Bronchial epithelial cell (primary cell): ENCODE measurements at regions not wholly inside any gene's neighbourhood (a gene's known extent, or its start where the extent isn't known, plus 50 kb on each side); places are given as distances from the start of the nearest gene placed in this dataset.
A peak's percentile ranks its signal among the peaks of the same experiment; 100 is the strongest.

ENCODE experiments used
- DNase-seq: peaks from one replicate; pipeline ENCODE4 v3.0.0-alpha.2; 2010; ENCODE audit warnings: low read depth
- FAIRE-seq: peaks from 2 replicates; lab custom pipeline; 2011; peaks lifted over from hg19 to GRCh38; lab: Jason Lieb, UNC
- H3K27me3 ChIP-seq: 2 replicates; pipeline ENCODE4 v1.5.1; 2011; ENCODE audit warnings: low read length; ENCODE audit not compliant: control insufficient read depth, insufficient read depth
- H3K36me3 ChIP-seq: 2 replicates; pipeline ENCODE4 v1.5.1; 2011; ENCODE audit warnings: low read length; ENCODE audit not compliant: control insufficient read depth, insufficient read depth
- H3K4me3 ChIP-seq: 2 replicates; pipeline ENCODE4 v1.5.1; 2011; ENCODE audit warnings: mild to moderate bottlenecking, low read depth, low read length, control low read depth
- CTCF ChIP-seq: IDR thresholded peaks from 2 replicates; pipeline ENCODE4 v1.5.1; 2011; ENCODE audit warnings: mild to moderate bottlenecking, moderate library complexity, low read length, control low read depth, inconsistent platforms; ENCODE audit not compliant: insufficient read depth, severe bottlenecking

GRCh38 chr2:239630618-239631286 is 229.9 kb upstream of the HDAC4 start:
- peak; percentile 84 for FAIRE-seq
- Histone ChIP-seq H3K27me3 (no peaks in the 10 kb centered on the region), H3K4me3 (no peak overlapping the region), H3K36me3 (no peaks in the 10 kb centered on the region)
- DNase-seq = no peak
- no peak for TF ChIP-seq CTCF

GRCh38 chr2:239629926-239630617 is 229.3 kb upstream of the HDAC4 start:
- no peaks in the 10 kb centered on the region for H3K36me3 ChIP-seq
- DNase-seq = no peak
- H3K27me3 ChIP-seq = no peaks in the 10 kb centered on the region
- no peak for FAIRE-seq
- no peak overlapping the region for H3K4me3 ChIP-seq
- no peak for TF ChIP-seq CTCF

- no peak overlapping the region for H3K4me3 ChIP-seq
- DNase-seq = no peak
- TF ChIP-seq CTCF = no peak
- H3K27me3 ChIP-seq = no peaks in the 10 kb centered on the region
- H3K36me3 ChIP-seq = no peaks in the 10 kb centered on the region
- FAIRE-seq = no peak
These were observed 226.3 kb upstream of the HDAC4 start for GRCh38 chr2:239626961-239627592.

GRCh38 chr2:239625971-239626734 is 225.3 kb upstream of the HDAC4 start:
- peak; percentile 90 for FAIRE-seq
- DNase-seq = no peak
- Histone ChIP-seq H3K27me3 (no peaks in the 10 kb centered on the region), H3K36me3 (no peaks in the 10 kb centered on the region), H3K4me3 (no peak overlapping the region)
- TF ChIP-seq CTCF = no peak

- H3K36me3 ChIP-seq = no peaks in the 10 kb centered on the region
- no peak for TF ChIP-seq CTCF
- no peak overlapping the region for H3K4me3 ChIP-seq
- no peaks in the 10 kb centered on the region for H3K27me3 ChIP-seq
- FAIRE-seq = no peak
- DNase-seq = no peak
These were observed 224.5 kb upstream of the HDAC4 start for GRCh38 chr2:239625156-239625845.
